ENCODE measurements at regions not wholly inside any gene's neighbourhood (a gene's known extent, or its start where the extent isn't known, plus 50 kb on each side); places are given as distances from the start of the nearest gene placed in this dataset.

- CTCF ChIA-PET: interaction anchor here (1.3 kb wide), 1 partner anchor 9 kb away, joined by 3 read pairs; no protein-coding TSS in a partner anchor
- no peak for TF ChIP-seq MXI1 (IDR thresholded peaks at IDR 0.05; ENCODE audit: low read depth, low read length)
- TF ChIP-seq ZBTB33 (IDR thresholded peaks at IDR 0.05; ENCODE audit: borderline replicate concordance, low read depth): no peak
- no peak for TF ChIP-seq TAF1 (IDR thresholded peaks at IDR 0.05; ENCODE audit: borderline replicate concordance, low read depth, low read length)
- no peak for TF ChIP-seq SMC3 (IDR thresholded peaks at IDR 0.05; ENCODE audit: low read depth, low read length)
- TF ChIP-seq SIN3A (IDR thresholded peaks at IDR 0.05; ENCODE audit: borderline replicate concordance, low read depth, low read length): no peak
- no peak for TF ChIP-seq RFX5 (IDR thresholded peaks at IDR 0.05; ENCODE audit: low read length)
- no peak for TF ChIP-seq CHD2 (IDR thresholded peaks at IDR 0.05; ENCODE audit: low read length, partially characterized antibody)
- no peak for TF ChIP-seq FOXJ3 (CRISPR knock-in tag; IDR thresholded peaks at IDR 0.05)
- no peak for TF ChIP-seq EZH2phosphoT487 (IDR thresholded peaks at IDR 0.05; ENCODE audit: borderline replicate concordance, low read depth)
- TF ChIP-seq USF2 (IDR thresholded peaks at IDR 0.05; ENCODE audit: borderline replicate concordance, low read depth, low read length): no peak
- TF ChIP-seq TEAD4 (IDR thresholded peaks at IDR 0.05; ENCODE audit: borderline replicate concordance, insufficient read depth): no peak
- TF ChIP-seq GATA2 (CRISPR knock-in tag; IDR thresholded peaks at IDR 0.05): no peak
- POLR2A ChIA-PET: no interaction called here
- H3K9ac ChIP-seq: no peak overlapping the region
- H3K36me3 ChIP-seq (replicated peaks in 1 of 2; ENCODE audit: control insufficient read depth in 1 of 2, insufficient read depth in 2 of 2, low read length in 1 of 2): no peaks in the 10 kb centered on the region
- no peaks in the 10 kb centered on the region for H4K20me1 ChIP-seq (ENCODE audit: insufficient read depth)
- 0% methylated on average over 1 of the region's 3 CpGs for WGBS (ENCODE audit: low lambda C conversion rate)
- H3K79me2 ChIP-seq (ENCODE audit: insufficient read depth): no peaks in the 10 kb centered on the region
- H3K27ac ChIP-seq (ENCODE audit: low read depth in 2 of 2, low read length in 1 of 2): no peak overlapping the region
- H3K4me2 ChIP-seq: no peak overlapping the region
- no peaks in the 10 kb centered on the region for H3K27me3 ChIP-seq (ENCODE audit: insufficient read depth)
- no peaks in the 10 kb centered on the region for H3K9me2 ChIP-seq
- no peaks in the 10 kb centered on the region for H3F3A ChIP-seq (replicated peaks; ENCODE audit: insufficient read depth)
- no peaks in the 10 kb centered on the region for H3K9me3 ChIP-seq
- H2AFZ ChIP-seq (ENCODE audit: low read depth): no peak overlapping the region
- no peaks in the 10 kb centered on the region for H3K4me1 ChIP-seq (ENCODE audit: control insufficient read depth in 1 of 2, insufficient read depth in 2 of 2, low read depth in 1 of 2, low read length in 1 of 2)
- no peak overlapping the region for H3K4me3 ChIP-seq (ENCODE audit: low read depth in 2 of 2, low read length in 1 of 2)
- no peak for DNase-seq
These were observed 665.0 kb downstream of the SH3BGRL start for GRCh38 chrX:81866873-81867272.

- Histone ChIP-seq H3K79me2 (ENCODE audit: insufficient read depth) (no peaks in the 10 kb centered on the region), H3K9me3 (no peaks in the 10 kb centered on the region), H3K9ac (no peak overlapping the region), H3K27ac (ENCODE audit: low read depth in 2 of 2, low read length in 1 of 2) (no peak overlapping the region), H3K36me3 (replicated peaks in 1 of 2; ENCODE audit: control insufficient read depth in 1 of 2, insufficient read depth in 2 of 2, low read length in 1 of 2) (no peaks in the 10 kb centered on the region), H3K4me3 (ENCODE audit: low read depth in 2 of 2, low read length in 1 of 2) (no peak overlapping the region), H3K9me2 (no peaks in the 10 kb centered on the region), H4K20me1 (ENCODE audit: insufficient read depth) (no peaks in the 10 kb centered on the region), H3K4me2 (no peak overlapping the region), H3K4me1 (ENCODE audit: control insufficient read depth in 1 of 2, insufficient read depth in 2 of 2, low read depth in 1 of 2, low read length in 1 of 2) (no peaks in the 10 kb centered on the region), H2AFZ (ENCODE audit: low read depth) (no peak overlapping the region), H3F3A (replicated peaks; ENCODE audit: insufficient read depth) (no peaks in the 10 kb centered on the region), H3K27me3 (ENCODE audit: insufficient read depth) (no peaks in the 10 kb centered on the region)
- ChIA-PET POLR2A (no interaction called here), CTCF (no interaction called here)
- DNase-seq: no peak
- 0% methylated on average over 1 of the region's 5 CpGs for WGBS (ENCODE audit: low lambda C conversion rate)
- no peak for TF ChIP-seq TEAD4 (IDR thresholded peaks at IDR 0.05; ENCODE audit: borderline replicate concordance, insufficient read depth)
- no peak for TF ChIP-seq FOXM1 (IDR thresholded peaks at IDR 0.05; ENCODE audit: low read depth)
- no peak for TF ChIP-seq GATA2 (CRISPR knock-in tag; IDR thresholded peaks at IDR 0.05)
- TF ChIP-seq ZBTB33 (IDR thresholded peaks at IDR 0.05; ENCODE audit: borderline replicate concordance, low read depth): no peak
- no peak for TF ChIP-seq CTCF (IDR thresholded peaks at IDR 0.05)
- TF ChIP-seq RCOR1 (IDR thresholded peaks at IDR 0.05; ENCODE audit: low read length): no peak
- TF ChIP-seq RFX5 (IDR thresholded peaks at IDR 0.05; ENCODE audit: low read length): no peak
- TF ChIP-seq PBX3 (IDR thresholded peaks at IDR 0.05): no peak
- no peak for TF ChIP-seq FOSL2 (IDR thresholded peaks at IDR 0.05; ENCODE audit: borderline replicate concordance, low read depth)
- no peak for TF ChIP-seq POLR2AphosphoS5 (IDR thresholded peaks at IDR 0.05; ENCODE audit: low read depth, low read length)
- no peak for TF ChIP-seq CHD2 (IDR thresholded peaks at IDR 0.05; ENCODE audit: low read length, partially characterized antibody)
- TF ChIP-seq SIN3A (IDR thresholded peaks at IDR 0.05; ENCODE audit: borderline replicate concordance, low read depth, low read length): no peak
These were observed 667.1 kb downstream of the SH3BGRL start for GRCh38 chrX:81868979-81869378.

All from SK-N-SH (cell line).